Activated gamma-delta T cell (primary cell): ENCODE measurements at regions not wholly inside any gene's neighbourhood (a gene's known extent, or its start where the extent isn't known, plus 50 kb on each side); places are given as distances from the start of the nearest gene placed in this dataset.

ENCODE experiments used
- DNase-seq: peaks from one replicate; lab custom pipeline; 2025; lab: John Stamatoyannopoulos, UW

DNA sequence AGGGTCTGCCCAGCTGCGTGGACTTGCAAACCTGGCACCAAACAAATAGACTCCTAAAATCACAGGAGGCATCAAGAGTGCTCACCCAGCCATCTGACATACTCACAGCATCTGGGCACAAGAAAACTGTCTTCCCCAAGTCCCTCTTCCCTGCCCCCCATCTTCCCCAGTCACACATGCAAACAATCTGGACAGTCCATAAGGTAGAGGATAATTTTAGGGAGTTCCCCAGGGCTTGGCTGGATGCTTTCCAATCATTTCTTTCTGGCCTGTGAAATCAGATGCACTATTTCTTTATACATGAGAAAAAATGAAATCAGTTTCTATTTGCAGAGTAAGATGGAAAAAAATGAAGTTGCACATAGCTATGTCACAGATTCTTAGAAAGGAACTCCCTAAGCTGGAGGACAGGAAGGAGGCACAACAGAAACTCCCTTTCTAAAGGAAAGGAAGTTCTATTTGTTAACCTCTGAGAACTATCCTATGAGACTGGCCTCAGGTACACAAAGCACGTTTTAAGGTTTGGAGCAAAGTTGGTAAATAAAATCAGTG, 342.3 kb downstream of the HNRNPD start:
- no peak for DNase-seq

DNA sequence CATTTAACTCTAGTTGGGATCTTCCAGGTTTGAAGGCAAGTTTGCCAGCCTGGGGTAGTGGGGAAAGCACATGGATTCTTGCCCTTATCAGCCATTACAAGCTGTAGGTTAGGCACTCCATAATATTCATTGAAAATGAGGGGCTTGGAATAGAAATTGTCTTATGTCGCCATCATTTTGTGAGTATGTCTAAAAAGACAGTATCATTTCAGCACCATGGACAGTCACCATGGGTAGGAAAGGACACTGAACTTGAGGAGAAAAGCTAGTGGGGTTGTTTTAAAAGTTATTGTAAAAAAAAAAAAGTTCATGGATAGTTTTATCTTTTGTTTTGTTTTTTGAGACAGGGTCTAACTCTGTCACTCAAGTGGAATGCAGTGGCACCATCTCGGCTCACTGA, 356.1 kb downstream of the HNRNPD start:
- DNase-seq = no peak

- DNase-seq = no peak
Measured at GRCh38 chr4:82005158-82005557, 368.6 kb downstream of the HNRNPD start.

- DNase-seq = no peak
Measured at GRCh38 chr4:81997313-81997712, 376.5 kb downstream of the HNRNPD start.

DNA sequence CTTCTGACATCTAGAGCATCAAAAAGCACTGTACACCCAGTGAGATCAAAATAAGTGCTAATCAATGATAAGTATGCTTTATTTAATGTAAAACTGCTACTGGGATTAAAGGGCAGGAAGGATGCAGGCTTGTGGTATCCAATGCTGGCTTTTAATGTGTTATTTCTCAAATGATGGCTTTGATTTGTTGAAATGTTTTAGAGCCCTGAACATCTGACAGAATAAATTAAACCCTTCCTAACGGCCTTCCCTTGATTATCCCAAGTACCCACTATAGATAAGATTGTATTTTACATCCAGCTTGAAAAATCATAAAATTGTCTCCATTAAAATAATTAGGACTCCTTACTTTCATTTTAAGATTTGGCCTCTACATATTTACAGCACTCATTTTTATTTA, 382.9 kb downstream of the HNRNPD start:
- DNase-seq = no peak

DNA sequence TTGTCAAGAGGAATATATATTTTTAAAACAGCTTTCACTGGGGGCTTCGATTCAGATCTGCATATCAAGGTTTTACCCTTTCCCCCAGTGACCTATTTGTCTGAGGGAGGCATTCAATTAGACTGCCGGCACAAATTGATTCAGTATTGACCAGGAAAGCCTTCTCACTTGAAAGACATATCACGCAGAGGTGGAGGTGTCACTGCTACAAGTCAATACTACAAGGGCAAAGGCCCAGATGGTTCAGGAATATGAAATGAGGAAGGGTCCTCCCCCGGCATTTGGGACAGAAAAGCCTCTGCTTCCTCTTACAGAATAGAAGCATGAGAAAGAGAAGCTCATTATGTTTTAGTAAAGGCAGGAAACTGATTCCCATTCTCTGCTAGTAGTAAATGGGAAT, 383.6 kb downstream of the HNRNPD start:
- DNase-seq = no peak

DNA sequence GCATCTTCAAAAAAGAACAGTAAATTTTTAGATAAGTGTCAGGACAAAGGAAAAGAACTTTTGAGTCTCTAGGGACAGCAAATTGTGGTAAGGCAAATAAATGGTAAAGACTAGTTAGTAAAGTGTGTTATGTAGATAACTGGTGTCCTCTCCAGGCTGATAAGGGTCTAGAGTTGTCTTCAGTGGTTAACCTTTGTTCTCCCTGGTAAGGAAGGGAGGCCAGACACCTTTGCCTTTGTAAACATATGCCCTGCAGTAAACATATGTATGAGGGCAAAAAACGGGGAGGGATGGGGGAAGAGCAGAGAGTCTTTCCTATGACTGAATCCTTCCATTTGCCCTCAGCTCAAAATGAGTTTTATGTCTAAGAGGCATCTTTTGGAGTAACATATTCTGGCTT, 384.6 kb downstream of the HNRNPD start:
- DNase-seq = no peak

DNA sequence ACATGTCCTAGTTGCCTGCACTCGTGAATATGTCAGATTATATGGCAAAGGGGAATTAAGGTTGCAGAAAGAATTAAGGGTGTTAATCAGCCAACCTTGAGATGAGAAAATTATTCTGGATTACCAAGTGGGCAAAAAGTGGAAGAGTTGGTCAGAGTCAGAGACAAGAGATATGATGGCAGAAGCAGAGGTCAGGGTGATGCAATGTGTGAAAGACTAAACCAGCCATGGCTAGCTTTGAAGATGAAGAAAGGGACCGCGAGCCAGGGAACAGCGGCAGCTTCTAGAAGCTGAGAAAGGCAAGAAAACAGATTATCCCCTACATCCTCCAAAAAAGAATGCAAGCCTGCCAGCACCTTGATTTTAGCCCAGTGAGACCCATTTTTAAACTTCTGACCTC, 385.6 kb downstream of the HNRNPD start:
- DNase-seq = no peak

- no peak for DNase-seq
Measured at GRCh38 chr4:81984746-81985145, 389.0 kb downstream of the HNRNPD start.

- DNase-seq = no peak
Measured at GRCh38 chr4:81982846-81983540, 390.8 kb downstream of the HNRNPD start.

DNA sequence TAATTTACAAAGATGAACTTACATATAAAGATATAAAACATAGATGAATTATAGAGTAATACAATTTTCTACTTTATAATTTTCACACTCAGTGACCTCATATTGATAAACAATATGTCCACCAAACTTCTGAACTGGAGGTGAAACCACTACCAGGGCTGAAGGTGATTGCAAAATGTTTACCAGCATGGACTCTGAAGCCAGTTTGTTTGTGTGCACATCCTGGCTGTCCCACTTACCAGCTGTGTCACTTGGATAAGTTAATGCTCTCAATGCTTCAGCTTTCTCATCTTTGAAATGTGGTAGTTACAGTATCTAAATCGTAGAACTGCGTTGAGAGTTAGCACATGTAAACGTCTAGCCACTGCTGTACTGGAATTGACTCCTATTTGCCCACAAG, 392.6 kb downstream of the HNRNPD start:
- DNase-seq = no peak

DNA sequence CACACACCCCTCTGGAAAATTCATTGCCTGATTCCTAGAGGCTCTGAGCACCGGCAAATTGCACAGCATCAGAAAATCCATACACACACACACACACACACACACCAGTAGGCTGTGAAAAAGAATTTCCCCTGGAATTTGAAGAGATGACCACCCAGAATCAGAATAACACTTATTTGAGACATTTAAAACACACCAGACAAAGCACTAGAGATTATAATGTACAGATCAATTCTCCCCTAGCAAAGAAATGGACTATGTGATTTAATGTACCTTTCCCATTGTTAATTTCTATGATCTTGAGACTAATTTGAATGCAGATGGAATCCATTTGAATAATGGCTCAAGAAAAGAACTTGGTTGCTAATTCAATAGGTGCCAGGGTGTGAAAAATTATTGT, 399.3 kb downstream of the HNRNPD start:
- no peak for DNase-seq

DNA sequence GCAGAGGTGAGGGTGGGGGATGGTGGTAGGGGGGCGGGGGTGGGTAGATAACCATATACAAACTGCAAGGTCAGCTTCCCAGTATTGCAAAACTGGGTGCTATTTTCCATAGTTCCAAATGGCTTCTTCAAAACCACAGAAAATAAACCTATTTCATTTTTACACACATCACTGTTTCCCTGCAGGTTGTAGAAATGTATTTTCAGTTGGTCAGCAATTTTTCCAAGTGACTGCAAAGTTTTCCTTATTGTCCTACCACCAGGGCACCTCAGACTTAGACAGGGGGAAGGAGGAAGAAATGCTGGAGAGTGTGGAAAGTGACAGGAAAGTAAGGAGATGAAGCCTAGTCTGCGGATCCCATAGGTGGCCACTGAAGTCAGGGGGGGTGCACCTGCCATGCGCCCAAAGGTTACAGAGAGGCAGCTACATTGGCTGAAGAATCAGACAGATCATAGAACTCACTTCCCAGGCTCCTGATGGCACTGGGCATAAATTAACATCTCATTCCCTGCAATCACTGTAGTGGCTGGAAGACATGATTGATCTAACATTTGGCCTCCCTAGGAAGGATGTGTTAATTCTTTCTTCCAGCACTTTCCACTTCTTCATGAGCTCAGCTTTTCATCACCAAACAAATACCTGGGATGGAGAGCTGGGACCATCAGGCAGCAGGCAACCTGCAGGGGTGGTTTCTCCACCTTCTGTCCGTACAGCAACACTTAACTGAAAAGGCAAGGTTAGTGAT, 402.0 kb downstream of the HNRNPD start:
- DNase-seq = no peak

DNA sequence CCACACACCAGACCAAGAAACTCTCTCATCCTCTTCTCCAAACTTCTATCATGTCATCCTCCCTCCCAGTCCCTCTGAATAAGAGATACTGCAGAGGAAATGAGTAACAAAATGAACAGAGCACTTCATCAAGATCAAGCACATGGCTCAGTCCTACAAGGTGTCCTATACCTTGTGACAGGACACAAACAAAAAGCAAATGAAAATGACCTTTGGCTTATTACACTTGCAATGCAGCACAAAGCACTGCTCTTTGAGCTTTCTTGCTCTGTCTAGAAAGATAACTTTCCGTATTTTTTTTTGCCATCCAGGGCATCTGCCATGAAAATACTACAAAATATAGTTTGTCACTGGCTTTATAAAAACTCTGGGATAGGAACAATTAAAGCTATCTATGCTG, 402.7 kb downstream of the HNRNPD start:
- DNase-seq = no peak

DNA sequence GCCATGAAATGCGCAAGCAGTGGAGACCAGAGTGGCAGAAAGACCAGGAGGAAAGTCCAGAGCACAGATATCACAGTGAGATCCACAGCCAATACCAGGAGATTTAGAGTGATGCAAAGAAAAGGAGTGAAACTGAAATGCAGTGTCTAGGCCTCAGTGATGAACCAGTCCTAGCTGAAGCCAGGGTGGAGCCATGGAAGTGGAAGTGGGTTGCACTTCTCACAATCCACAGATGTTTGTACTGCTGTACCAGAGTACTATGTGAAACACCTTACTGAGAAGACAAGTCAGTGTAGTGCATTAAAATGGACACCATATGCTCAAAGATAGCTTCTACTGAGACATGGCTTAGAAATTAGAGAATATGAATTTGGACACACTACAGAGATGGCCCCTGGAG, 403.3 kb downstream of the HNRNPD start:
- DNase-seq = no peak

DNA sequence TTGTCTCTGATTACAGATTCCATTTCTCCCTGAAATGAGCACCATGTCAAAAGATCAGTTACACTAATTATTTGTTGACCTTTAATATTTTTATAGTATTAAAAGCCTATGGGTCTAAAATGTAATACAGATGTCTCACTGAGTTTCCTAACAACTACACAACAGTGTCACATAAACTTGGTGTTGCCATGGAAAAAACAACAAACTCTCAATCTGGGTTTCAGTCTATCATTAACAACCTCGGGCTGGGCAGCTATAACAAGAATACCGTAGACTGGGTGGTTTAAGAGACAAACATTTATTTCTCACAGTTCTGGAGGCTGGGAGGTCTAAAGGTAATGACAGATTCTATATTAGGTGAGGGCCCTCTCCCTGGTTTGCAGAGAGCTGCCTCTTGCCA, 407.1 kb downstream of the HNRNPD start:
- no peak for DNase-seq

GRCh38 chr4:81965911-81966310, 407.9 kb downstream of the HNRNPD start:
- DNase-seq = no peak

DNA sequence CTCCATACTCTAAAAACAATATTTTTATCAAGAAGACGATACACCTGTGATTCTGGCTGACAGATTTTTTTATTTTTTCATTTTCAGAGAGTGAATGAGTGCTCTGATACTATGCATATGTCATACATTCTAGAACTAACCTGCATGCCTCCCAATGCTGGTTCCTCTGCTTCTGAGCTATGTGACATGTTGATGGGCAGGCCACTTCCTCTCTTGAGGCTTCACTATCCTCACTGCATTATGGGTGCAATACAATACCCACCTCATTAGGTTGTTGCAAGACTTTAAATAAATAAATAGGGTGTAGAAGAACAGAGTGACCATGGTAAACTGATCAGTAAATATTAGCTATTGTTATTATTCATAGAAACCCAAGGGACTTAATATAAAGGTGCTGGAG, 408.3 kb downstream of the HNRNPD start:
- no peak for DNase-seq

- no peak for DNase-seq
Measured at GRCh38 chr4:81963763-81964020, 410.1 kb downstream of the HNRNPD start.

GRCh38 chr4:81963015-81963762, 410.6 kb downstream of the HNRNPD start:
- DNase-seq = no peak

- DNase-seq = no peak
Measured at GRCh38 chr4:81960961-81961360, 412.8 kb downstream of the HNRNPD start.

DNA sequence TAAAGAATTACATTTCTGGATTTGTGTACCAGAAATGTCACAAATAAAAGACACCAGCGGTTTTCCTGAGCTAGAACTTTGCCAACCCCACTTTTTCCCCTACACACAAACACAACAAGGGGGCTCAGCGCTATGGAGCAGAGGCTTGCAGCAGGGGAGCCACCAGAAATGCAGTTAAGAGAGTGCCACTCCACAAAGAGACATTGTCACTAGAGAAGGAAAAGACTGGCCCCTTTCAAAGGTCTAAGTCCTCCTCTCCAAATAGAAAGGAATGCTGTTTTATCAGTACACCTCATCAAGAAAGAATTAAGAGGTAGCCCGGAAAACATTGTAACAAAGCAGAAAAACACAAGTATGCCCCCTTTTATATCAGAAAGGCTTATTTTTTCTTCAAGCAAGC, 419.5 kb downstream of the HNRNPD start:
- no peak for DNase-seq

DNA sequence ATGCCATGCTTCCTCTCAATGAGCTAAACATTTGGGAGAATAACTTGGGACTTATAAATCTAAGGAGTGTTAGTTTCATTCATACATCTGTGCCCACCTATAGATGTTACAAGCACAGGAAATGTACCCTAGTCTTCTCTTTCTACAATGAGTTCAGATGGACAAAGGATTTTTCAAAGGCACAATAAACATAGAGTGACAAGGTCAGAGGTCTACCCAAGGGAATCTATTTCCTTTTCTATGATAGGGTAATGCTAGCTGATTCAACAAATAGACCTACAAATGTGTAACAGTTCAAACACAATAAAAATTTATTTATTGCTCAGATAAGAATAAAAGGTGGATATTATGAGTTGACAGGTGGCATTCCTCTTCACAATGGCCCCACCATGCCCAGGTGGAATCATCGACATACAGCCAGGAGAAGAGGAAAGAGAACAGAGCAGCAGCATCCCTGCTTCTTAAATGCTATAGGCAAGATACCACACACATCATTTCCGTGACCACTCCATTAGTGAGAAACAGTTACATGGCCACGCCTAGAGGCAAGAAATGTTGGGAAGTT, 421.8 kb downstream of the HNRNPD start:
- no peak for DNase-seq
